ENCODE measurements at regions not wholly inside any gene's neighbourhood (a gene's known extent, or its start where the extent isn't known, plus 50 kb on each side); places are given as distances from the start of the nearest gene placed in this dataset.

DNA sequence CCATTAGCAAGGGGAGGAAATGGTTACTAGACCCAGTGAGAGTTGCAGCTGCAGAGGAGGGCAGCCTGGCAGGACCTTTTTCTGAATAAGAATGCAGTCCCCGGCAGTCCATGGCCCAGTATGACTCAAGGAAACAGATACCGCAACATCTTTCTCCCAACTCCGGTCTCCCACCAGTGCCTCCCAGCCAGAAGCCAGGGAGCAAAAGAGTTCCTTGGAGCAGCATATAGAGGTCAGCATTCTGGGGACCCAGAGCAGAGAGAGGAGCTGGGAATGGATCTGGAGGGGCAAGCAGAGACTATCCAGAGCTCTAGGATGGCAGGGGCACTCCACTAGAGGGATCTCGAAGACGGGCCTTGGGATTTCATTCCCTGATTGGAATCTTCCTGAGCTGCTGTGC, 339.2 kb upstream of the AADAT start:
- TF ChIP-seq CTCF (conservative IDR thresholded peaks at IDR 0.05) = no peak
- Histone ChIP-seq H3K9me3 (ENCODE audit: control insufficient read depth, low read length) (no peaks in the 10 kb centered on the region), H3K4me1 (ENCODE audit: control insufficient read depth, insufficient read depth, low read length) (no peaks in the 10 kb centered on the region), H3K36me3 (ENCODE audit: control insufficient read depth, insufficient read depth, low read length) (no peaks in the 10 kb centered on the region), H3K9ac (ENCODE audit: extremely low read depth, low read length, poor library complexity, severe bottlenecking) (no peak overlapping the region), H3K27me3 (ENCODE audit: control insufficient read depth, insufficient read depth, low read length, poor library complexity, severe bottlenecking) (no peaks in the 10 kb centered on the region), H3K4me3 (ENCODE audit: low read length) (no peak overlapping the region), H3K27ac (ENCODE audit: low read depth, low read length) (no peak overlapping the region)
- WGBS, 2 experiments (ENCODE audit: insufficient coverage in 1 of 2, insufficient read length in 1 of 2) = 73 to 83% methylated on average over 3 to 5 of the region's 5 CpGs
- Mint-ChIP-seq H3K27ac (no peak overlapping the region), H3K4me3 (no peak overlapping the region), H3K9me3 (peaks cover 10% of the 10 kb centered on the region), H3K4me1 (peaks cover 3% of the 10 kb centered on the region), H3K27me3 (ENCODE audit: insufficient read depth) (no peaks in the 10 kb centered on the region), H3K36me3 (ENCODE audit: low read depth) (no peaks in the 10 kb centered on the region)
- peak; percentile 69 for DNase-seq

- WGBS, 2 experiments (ENCODE audit: insufficient coverage in 1 of 2, insufficient read length in 1 of 2) = 92% methylated on average over 2 to 5 of the region's 5 CpGs
- no peak for TF ChIP-seq CTCF (conservative IDR thresholded peaks at IDR 0.05)
Observed at GRCh38 chr4:170425521-170426143, 335.9 kb upstream of the AADAT start.

GRCh38 chr4:170425040-170425439, 335.3 kb upstream of the AADAT start:
- Histone ChIP-seq H3K27me3 (ENCODE audit: control insufficient read depth, insufficient read depth, low read length, poor library complexity, severe bottlenecking) (no peaks in the 10 kb centered on the region), H3K4me3 (ENCODE audit: low read length) (no peak overlapping the region), H3K27ac (ENCODE audit: low read depth, low read length) (no peak overlapping the region), H3K9me3 (ENCODE audit: control insufficient read depth, low read length) (peaks cover 8% of the 10 kb centered on the region), H3K9ac (ENCODE audit: extremely low read depth, low read length, poor library complexity, severe bottlenecking) (no peak overlapping the region), H3K36me3 (ENCODE audit: control insufficient read depth, insufficient read depth, low read length) (no peaks in the 10 kb centered on the region), H3K4me1 (ENCODE audit: control insufficient read depth, insufficient read depth, low read length) (no peaks in the 10 kb centered on the region)
- no peaks in the 10 kb centered on the region for H3K27me3 Mint-ChIP-seq (ENCODE audit: insufficient read depth)
- WGBS, 2 experiments (ENCODE audit: insufficient coverage in 1 of 2, insufficient read length in 1 of 2) = 96 to 100% methylated on average over 1 of the region's 1 CpG
- no peak overlapping the region for H3K4me3 Mint-ChIP-seq
- TF ChIP-seq CTCF (conservative IDR thresholded peaks at IDR 0.05) = no peak
- DNase-seq = no peak
- no peak overlapping the region for H3K27ac Mint-ChIP-seq
- H3K9me3 Mint-ChIP-seq = peaks cover 3% of the 10 kb centered on the region
- H3K36me3 Mint-ChIP-seq (ENCODE audit: low read depth) = no peaks in the 10 kb centered on the region
- peaks cover 3% of the 10 kb centered on the region for H3K4me1 Mint-ChIP-seq

More at GRCh38 chr4:170425521-170426143, 335.9 kb upstream of the AADAT start:
- H3K36me3 Mint-ChIP-seq (ENCODE audit: low read depth) = no peaks in the 10 kb centered on the region
- H3K27me3 ChIP-seq (ENCODE audit: control insufficient read depth, insufficient read depth, low read length, poor library complexity, severe bottlenecking) = no peaks in the 10 kb centered on the region
- no peaks in the 10 kb centered on the region for H3K36me3 ChIP-seq (ENCODE audit: control insufficient read depth, insufficient read depth, low read length)
- H3K27ac ChIP-seq (ENCODE audit: low read depth, low read length) = peak overlapping the region; percentile 26
- no peak overlapping the region for H3K4me3 ChIP-seq (ENCODE audit: low read length)
- H3K9ac ChIP-seq (ENCODE audit: extremely low read depth, low read length, poor library complexity, severe bottlenecking) = no peak overlapping the region
- H3K9me3 ChIP-seq (ENCODE audit: control insufficient read depth, low read length) = peaks cover 5% of the 10 kb centered on the region
- peaks cover 3% of the 10 kb centered on the region for H3K4me1 Mint-ChIP-seq
- H3K4me1 ChIP-seq (ENCODE audit: control insufficient read depth, insufficient read depth, low read length) = no peaks in the 10 kb centered on the region
- peaks cover under 1% of the 10 kb centered on the region for H3K9me3 Mint-ChIP-seq
- no peak for DNase-seq
- H3K4me3 Mint-ChIP-seq = no peak overlapping the region
- H3K27me3 Mint-ChIP-seq (ENCODE audit: insufficient read depth) = no peaks in the 10 kb centered on the region
- no peak overlapping the region for H3K27ac Mint-ChIP-seq
